Activated gamma-delta T cell (primary cell): ENCODE measurements at regions not wholly inside any gene's neighbourhood (a gene's known extent, or its start where the extent isn't known, plus 50 kb on each side); places are given as distances from the start of the nearest gene placed in this dataset.
"Not testable (repeated sequence)": the region's sequence is repeated elsewhere in the genome, so short reads cannot be mapped to it uniquely, and the experiment has no call there.

Experiments used
- DNase-seq: peaks from one replicate; lab custom pipeline; 2025; lab: John Stamatoyannopoulos, UW

GRCh38 chrX:121433289-121433688, 385.9 kb downstream of the GLUD2 start:
- no peak for DNase-seq

DNA sequence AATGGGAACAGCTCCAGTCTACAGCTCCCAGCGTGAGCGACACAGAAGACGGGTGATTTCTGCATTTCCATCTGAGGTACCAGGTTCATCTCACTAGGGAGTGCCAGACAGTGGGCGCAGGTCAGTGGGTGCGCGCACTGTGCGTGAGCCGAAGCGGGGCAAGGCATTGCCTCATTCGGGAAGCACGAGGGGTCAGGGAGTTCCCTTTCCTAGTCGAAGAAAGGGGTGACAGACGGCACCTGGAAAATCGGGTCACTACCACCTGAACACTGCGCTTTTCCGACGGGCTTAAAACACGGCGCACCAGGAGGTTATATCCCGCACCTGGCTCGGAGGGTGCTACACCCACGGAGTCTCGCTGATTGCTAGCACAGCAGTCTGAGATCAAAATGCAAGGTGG, 390.3 kb downstream of the GLUD2 start:
- not testable (repeated sequence) for DNase-seq

- no peak for DNase-seq
Observed at GRCh38 chrX:121455890-121456289, 408.5 kb downstream of the GLUD2 start.

DNA sequence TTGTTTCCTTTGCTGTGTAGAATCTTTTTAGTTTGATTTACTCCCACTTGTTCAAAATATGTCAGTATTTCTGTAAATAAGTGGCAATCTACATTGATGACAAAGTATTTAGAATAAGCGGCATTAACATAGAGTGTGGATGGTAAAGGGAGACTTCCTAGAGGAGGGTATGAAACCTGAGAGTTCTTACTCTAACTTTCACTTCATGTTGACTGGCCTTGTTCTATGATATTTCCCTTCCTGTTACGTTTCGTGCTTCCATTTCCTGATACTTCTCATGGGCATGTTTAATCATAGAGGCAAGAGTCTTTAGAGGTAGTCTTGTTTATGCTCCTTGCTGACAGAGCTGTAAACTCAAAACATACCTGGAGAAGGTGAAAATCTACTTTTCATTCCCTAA, 408.9 kb downstream of the GLUD2 start:
- DNase-seq, result no peak

DNA sequence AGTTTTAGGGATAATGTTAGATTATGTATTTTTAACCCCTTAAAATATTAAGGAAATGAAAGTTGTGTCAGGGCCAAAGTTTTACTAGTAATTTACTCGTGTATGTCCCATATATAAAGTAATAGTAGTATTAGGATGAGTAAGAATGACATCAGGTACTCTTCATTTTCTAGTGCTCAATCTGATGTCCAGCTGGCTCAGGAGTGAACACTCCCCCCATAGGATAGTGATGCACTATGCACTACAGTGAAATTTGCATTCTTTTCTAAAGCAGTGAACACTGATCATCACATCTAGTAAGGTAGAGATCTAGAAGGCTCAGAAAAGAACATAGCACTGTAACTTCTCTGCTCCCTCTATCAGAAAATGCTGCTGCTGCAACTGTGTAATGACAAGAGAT, 409.7 kb downstream of the GLUD2 start:
- DNase-seq, result no peak

DNA sequence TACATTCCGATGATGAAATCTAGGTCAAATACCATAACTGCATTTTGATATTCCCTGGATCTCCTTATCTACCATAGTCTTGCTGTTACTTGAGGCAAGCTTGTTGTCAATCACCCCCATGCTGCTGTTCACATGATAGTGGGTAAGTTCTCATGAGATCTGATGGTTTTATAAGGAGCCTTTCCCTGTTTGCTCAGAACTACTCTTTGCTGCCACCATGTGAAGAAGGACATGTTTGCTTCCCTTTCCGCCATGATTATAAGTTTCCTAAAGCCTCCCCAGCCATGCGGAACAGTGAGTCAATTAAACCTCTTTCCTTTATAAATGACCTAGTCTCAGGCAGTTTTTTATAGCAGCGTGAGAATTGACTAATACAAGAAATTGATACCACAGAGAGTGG, 432.0 kb downstream of the GLUD2 start:
- no peak for DNase-seq

DNA sequence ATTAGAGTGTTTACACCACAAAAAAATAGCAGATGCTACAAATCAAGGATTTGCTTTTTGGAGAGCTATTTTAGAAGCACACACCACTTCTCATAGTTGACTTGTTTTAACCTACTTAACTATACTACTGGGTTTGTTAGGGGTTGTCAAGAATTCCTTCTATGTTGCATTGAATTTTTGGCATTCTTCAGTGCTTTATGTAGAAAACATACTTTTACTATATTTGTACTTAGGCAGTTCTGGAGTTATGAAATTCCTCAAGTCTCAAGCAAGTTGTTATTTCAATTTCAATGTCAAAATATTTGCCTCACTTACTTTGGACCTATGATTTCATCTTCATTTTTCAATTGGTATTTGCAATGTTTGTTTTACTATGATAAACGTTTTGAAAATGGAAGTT, 449.6 kb downstream of the GLUD2 start:
- DNase-seq, result no peak

DNA sequence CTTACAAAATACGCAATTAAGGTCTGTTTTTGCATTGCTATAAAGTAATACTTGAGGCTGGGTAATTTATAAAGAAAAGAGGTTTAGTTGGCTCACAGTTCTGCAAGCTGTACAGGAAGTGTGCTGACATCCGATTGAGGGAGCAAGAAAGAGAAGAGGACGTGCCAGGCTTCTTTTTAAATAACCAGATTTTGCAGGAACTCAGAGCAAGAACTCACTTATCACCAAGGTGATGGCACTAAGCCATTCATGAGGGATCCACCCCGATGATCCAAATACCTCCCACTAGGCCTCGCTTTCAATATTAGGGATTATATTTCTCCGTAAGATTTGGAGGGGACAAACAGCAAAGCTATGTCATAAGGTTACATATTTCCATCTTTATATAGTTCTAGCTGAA, 456.7 kb downstream of the GLUD2 start:
- no peak for DNase-seq

DNA sequence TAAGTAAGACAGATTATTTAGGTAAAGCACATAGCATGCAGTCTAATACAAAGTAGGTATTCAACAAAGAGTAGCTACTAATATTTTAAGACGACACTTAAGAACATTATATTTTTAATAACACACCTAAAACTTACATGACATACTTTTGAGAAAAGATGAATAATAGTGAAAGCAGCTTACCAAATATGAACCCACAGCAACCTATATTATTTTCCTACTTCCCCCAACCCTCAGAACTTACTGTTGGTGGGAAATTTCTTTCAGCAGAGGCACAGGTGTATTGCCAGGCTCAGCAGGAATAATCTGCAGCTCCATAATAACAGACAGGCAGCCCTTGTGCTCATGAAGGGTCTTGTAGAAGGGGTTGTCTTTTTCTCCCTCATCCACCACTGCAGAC, 498.9 kb downstream of the GLUD2 start:
- DNase-seq, result no peak

DNA sequence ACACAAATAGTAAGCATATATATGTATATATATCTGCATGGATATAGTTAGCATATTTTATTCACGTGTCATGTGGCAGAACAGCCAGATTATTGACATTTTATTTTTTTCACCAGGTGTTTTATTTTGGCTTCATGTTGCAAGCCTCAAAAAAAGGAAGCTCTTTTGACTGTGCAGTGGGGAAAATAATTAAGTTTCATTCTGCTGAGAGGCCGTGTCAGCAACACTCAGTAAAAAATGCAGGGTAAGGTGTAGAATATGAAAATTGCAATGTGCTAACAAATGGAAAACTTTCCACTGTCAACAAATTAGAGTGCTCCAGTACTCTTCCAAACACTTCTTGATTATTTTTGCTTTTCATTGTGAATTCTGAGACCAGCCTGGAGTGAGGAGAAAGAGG, 511.5 kb downstream of the GLUD2 start:
- no peak for DNase-seq

DNA sequence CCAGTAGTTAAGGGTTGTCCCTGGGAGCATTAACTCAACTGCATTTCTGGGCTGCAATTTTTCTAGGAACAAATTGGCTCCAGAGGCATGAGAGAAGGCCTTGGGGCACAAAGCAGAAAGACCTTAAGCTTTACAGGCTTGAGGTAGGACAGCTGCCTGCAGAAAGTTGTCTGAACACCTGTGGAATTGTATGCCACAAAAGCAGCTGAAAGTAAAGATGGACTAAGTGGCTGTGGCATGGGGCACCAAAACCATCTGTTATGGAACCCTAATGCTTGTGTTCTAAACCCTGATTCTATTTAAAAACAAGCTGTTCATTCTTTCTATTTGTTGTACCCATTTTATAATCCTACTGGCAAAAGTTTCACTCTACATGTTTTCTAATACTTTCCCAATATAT, 515.2 kb downstream of the GLUD2 start:
- DNase-seq, result no peak

GRCh38 chrX:121569609-121570008, 522.2 kb downstream of the GLUD2 start:
- DNase-seq, result no peak

GRCh38 chrX:121570072-121570841, 522.8 kb downstream of the GLUD2 start:
- DNase-seq, result no peak

- DNase-seq, result no peak
Observed at GRCh38 chrX:121571333-121571732, 523.9 kb downstream of the GLUD2 start.

GRCh38 chrX:121574384-121574783, 527.0 kb downstream of the GLUD2 start:
- DNase-seq, result not testable (repeated sequence)

- no peak for DNase-seq
Observed at GRCh38 chrX:121579016-121579760, 531.8 kb downstream of the GLUD2 start.

GRCh38 chrX:121581885-121582284, 534.5 kb downstream of the GLUD2 start:
- no peak for DNase-seq

GRCh38 chrX:121585626-121586025, 538.2 kb downstream of the GLUD2 start:
- DNase-seq, result no peak

- DNase-seq, result no peak
Observed at GRCh38 chrX:121592884-121593283, 545.5 kb downstream of the GLUD2 start.

DNA sequence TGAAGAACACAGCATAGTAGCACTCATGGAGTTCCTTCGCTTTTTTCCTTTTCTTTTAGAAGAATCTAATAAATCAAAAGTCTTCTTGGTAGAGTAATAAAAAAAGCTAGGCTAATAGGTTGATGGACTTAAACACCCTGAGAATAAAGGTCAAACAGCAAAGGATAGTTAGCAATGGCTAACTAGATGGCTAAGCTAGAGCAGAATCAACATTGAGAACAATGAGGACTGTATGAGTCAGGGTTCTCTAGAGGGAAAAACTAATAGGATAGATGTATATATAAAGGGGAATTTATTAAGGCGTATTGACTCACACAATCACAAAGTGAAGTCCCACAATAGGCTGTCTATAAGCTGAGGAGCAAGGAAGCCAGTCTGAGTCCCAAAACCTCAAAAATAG, 550.9 kb downstream of the GLUD2 start:
- no peak for DNase-seq

DNA sequence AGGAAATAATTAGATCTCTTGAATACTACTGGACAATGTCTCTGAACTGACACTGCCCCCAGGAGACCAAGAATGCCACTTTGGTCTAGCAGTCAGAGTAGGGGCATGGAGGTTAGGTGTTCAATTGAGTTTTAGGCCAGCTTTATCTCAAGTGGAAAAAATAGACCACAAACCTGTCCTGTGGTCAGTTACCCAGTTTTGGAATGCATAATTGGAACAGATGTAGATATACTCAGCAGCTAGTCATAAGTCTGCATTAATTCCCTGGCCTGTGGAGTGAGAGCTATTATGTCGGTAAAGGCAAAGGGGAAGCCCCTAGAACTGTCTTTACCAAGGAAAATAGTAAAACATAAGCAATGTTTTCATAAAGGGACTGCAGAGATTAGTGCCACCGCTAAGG, 587.7 kb downstream of the GLUD2 start:
- DNase-seq, result no peak

GRCh38 chrX:121639781-121640180, 592.4 kb downstream of the GLUD2 start:
- DNase-seq, result no peak

GRCh38 chrX:121641560-121641959, 594.1 kb downstream of the GLUD2 start:
- DNase-seq, result no peak

DNA sequence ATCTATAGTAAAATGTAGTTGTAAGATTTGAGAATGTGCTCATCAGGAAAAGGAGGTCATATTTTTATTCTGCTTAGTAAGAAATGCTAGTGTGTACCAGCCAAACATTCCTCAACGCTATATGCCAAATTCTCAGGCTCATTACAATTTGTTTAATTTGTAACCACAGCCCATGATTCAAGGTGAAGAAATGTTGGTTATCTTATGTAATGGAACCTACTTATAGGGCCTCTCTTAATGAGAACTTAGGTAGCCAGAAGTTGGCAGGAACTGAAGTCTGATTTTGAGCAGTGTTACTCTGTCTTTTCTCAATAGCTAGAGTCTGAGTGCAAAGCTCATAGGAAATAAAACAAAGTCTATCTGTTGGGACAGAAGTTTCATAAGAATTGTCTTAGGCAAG, 595.0 kb downstream of the GLUD2 start:
- DNase-seq, result no peak
